Glutamatergic neuron (in vitro differentiated cells): ENCODE measurements at regions not wholly inside any gene's neighbourhood (a gene's known extent, or its start where the extent isn't known, plus 50 kb on each side); places are given as distances from the start of the nearest gene placed in this dataset.

Experiments
- DNase-seq: peaks from one replicate; pipeline ENCODE4 v3.0.0; 2022
- H3K27ac Mint-ChIP-seq: one replicate; pipeline ENCODE4 v1.8.0; 2020; ENCODE audit warnings: mild to moderate bottlenecking, mixed read lengths, inconsistent platforms; ENCODE audit not compliant: unreplicated experiment
- H3K27me3 Mint-ChIP-seq: one replicate; pipeline ENCODE4 v1.8.0; 2020; ENCODE audit warnings: mild to moderate bottlenecking, moderate library complexity, mixed read lengths, inconsistent platforms; ENCODE audit not compliant: unreplicated experiment
- H3K36me3 Mint-ChIP-seq: one replicate; pipeline ENCODE4 v1.8.0; 2020; ENCODE audit warnings: mild to moderate bottlenecking, mixed read lengths, inconsistent platforms; ENCODE audit not compliant: unreplicated experiment
- H3K4me1 Mint-ChIP-seq: one replicate; pipeline ENCODE4 v1.8.0; 2020; ENCODE audit warnings: mild to moderate bottlenecking, low read depth, mixed read lengths, inconsistent platforms; ENCODE audit not compliant: unreplicated experiment
- H3K4me3 Mint-ChIP-seq: one replicate; pipeline ENCODE4 v1.8.0; 2020; ENCODE audit warnings: mild to moderate bottlenecking, mixed read lengths, inconsistent platforms; ENCODE audit not compliant: unreplicated experiment
- H3K9me3 Mint-ChIP-seq: one replicate; pipeline ENCODE4 v1.8.0; 2020; ENCODE audit warnings: mild to moderate bottlenecking, moderate library complexity, mixed read lengths, inconsistent platforms; ENCODE audit not compliant: unreplicated experiment
- CTCF ChIP-seq: fragments of 200-600 bp; sonication (generic); IDR thresholded peaks from one replicate; pipeline ENCODE4 v1.5.0; 2021; ENCODE audit not compliant: partially characterized antibody, unreplicated experiment

- peaks cover 1% of the 10 kb centered on the region for H3K27me3 Mint-ChIP-seq
- H3K4me1 Mint-ChIP-seq, result peaks cover 3% of the 10 kb centered on the region
- no peak overlapping the region for H3K4me3 Mint-ChIP-seq
- DNase-seq, result no peak
- TF ChIP-seq CTCF, result no peak
- H3K36me3 Mint-ChIP-seq, result no peaks in the 10 kb centered on the region
- H3K9me3 Mint-ChIP-seq, result no peaks in the 10 kb centered on the region
- no peak overlapping the region for H3K27ac Mint-ChIP-seq
These were observed 138.2 kb downstream of the KCNRG start for GRCh38 chr13:50153401-50153800.

- peaks cover 3% of the 10 kb centered on the region for H3K4me1 Mint-ChIP-seq
- no peaks in the 10 kb centered on the region for H3K36me3 Mint-ChIP-seq
- no peak overlapping the region for H3K27ac Mint-ChIP-seq
These were observed 138.6 kb downstream of the KCNRG start for GRCh38 chr13:50153876-50154275.

GRCh38 chr13:50154697-50155096 lies 139.5 kb downstream of the KCNRG start:
- no peaks in the 10 kb centered on the region for H3K36me3 Mint-ChIP-seq
- no peak for TF ChIP-seq CTCF
- no peaks in the 10 kb centered on the region for H3K4me1 Mint-ChIP-seq

More at GRCh38 chr13:50153876-50154275, 138.6 kb downstream of the KCNRG start:
- TF ChIP-seq CTCF, result no peak
- Mint-ChIP-seq H3K27me3 (peaks cover 1% of the 10 kb centered on the region), H3K9me3 (no peaks in the 10 kb centered on the region), H3K4me3 (no peak overlapping the region)
- DNase-seq, result no peak

GRCh38 chr13:50156140-50156539 lies 140.9 kb downstream of the KCNRG start:
- H3K27me3 Mint-ChIP-seq, result peaks cover 1% of the 10 kb centered on the region
- TF ChIP-seq CTCF, result no peak
- H3K36me3 Mint-ChIP-seq, result no peaks in the 10 kb centered on the region
- no peak for DNase-seq
- no peaks in the 10 kb centered on the region for H3K9me3 Mint-ChIP-seq
- no peak overlapping the region for H3K4me3 Mint-ChIP-seq
- no peak overlapping the region for H3K27ac Mint-ChIP-seq
- H3K4me1 Mint-ChIP-seq, result no peaks in the 10 kb centered on the region

More at GRCh38 chr13:50154697-50155096, 139.5 kb downstream of the KCNRG start:
- no peak for DNase-seq
- Mint-ChIP-seq H3K27ac (no peak overlapping the region), H3K4me3 (no peak overlapping the region), H3K9me3 (no peaks in the 10 kb centered on the region), H3K27me3 (peaks cover 1% of the 10 kb centered on the region)

- Mint-ChIP-seq H3K9me3 (no peaks in the 10 kb centered on the region), H3K27me3 (no peaks in the 10 kb centered on the region), H3K27ac (no peak overlapping the region), H3K4me3 (no peak overlapping the region), H3K36me3 (no peaks in the 10 kb centered on the region), H3K4me1 (no peaks in the 10 kb centered on the region)
- no peak for TF ChIP-seq CTCF
- no peak for DNase-seq
These were observed 141.4 kb downstream of the KCNRG start for GRCh38 chr13:50156561-50157127.
